Endothelial cell of umbilical vein (primary cell): ENCODE measurements at regions not wholly inside any gene's neighbourhood (a gene's known extent, or its start where the extent isn't known, plus 50 kb on each side); places are given as distances from the start of the nearest gene placed in this dataset.

Experiments
- BruUV-seq: library from RNA; stranded (reverse); fragments of 400-500 nt; replicated peaks from 2 replicates; lab custom pipeline; 2021; lab: Mats Ljungman, UMichigan
- CTCF ChIA-PET: fragments of 300-600, 350-600 bp; sonication (Branson Sonifier 250); formaldehyde crosslinking; loops from one replicate; lab custom pipeline; 2021; ENCODE audit warnings: antibody characterized with exemption, inconsistent platforms; lab: Charles Lee
- POLR2A ChIA-PET: fragments of 300-600, 350-600 bp; sonication (Branson Sonifier 250); formaldehyde crosslinking; loops from one replicate; lab custom pipeline; 2021; ENCODE audit warnings: antibody characterized with exemption, inconsistent platforms; lab: Charles Lee
- DNase-seq: peaks from one replicate; pipeline ENCODE4 v3.0.0-alpha.2; 2011; ENCODE audit warnings: low read depth, low spot score
- FAIRE-seq: peaks from 2 replicates; lab custom pipeline; 2011; peaks lifted over from hg19 to GRCh38; lab: Jason Lieb, UNC
- H2AFZ ChIP-seq: 2 replicates; pipeline ENCODE4 v1.6.0; 2012; ENCODE audit warnings: low read depth, low read length, control low read depth, inconsistent platforms
- H3K27ac ChIP-seq: 2 replicates; pipeline ENCODE4 v1.5.1; 2011; ENCODE audit warnings: low read depth, mild to moderate bottlenecking, control low read depth, low read length, moderate library complexity; ENCODE audit not compliant: insufficient read depth
- H3K27me3 ChIP-seq, 2 experiments: 2 replicates each; pipeline versions ENCODE4 v1.6.0 to v1.6.1; 2011; ENCODE audit warnings: low read length in 2 of 2, mixed read lengths in 1 of 2; ENCODE audit not compliant: control insufficient read depth in 2 of 2, insufficient read depth in 2 of 2
- H3K36me3 ChIP-seq, 2 experiments: 2 replicates in 1 of 2; 3 replicates in 1 of 2; pipeline ENCODE4 v1.5.1; 2011; ENCODE audit warnings: low read length in 2 of 2, mild to moderate bottlenecking in 1 of 2, moderate library complexity in 1 of 2; ENCODE audit not compliant: control insufficient read depth in 2 of 2, insufficient read depth in 2 of 2; ENCODE audit errors: extremely low read depth in 1 of 2
- H3K4me1 ChIP-seq: 3 replicates; pipeline ENCODE4 v1.5.1; 2011; ENCODE audit warnings: mild to moderate bottlenecking, low read length; ENCODE audit not compliant: control insufficient read depth, insufficient read depth; ENCODE audit errors: extremely low read depth
- H3K4me2 ChIP-seq: 2 replicates; pipeline ENCODE4 v1.6.1; 2011; ENCODE audit warnings: low read length, control low read depth, mixed read lengths; ENCODE audit not compliant: insufficient read depth
- H3K4me3 ChIP-seq, 3 experiments: fragments of 200-600 bp in 1 of 3; sonication (generic), shearing (Covaris generic) in 1 of 3; replicated peaks in 1 of 3; 2 replicates each; pipeline ENCODE4 v1.5.1; 2011 to 2016; ENCODE audit warnings: control low read depth in 3 of 3, low read length in 3 of 3, mild to moderate bottlenecking in 2 of 3, inconsistent platforms in 1 of 3, low read depth in 1 of 3, moderate library complexity in 1 of 3; ENCODE audit not compliant: insufficient read depth in 1 of 3
- H3K79me2 ChIP-seq: 2 replicates; pipeline ENCODE4 v1.6.0; 2012; ENCODE audit warnings: low read length, inconsistent platforms; ENCODE audit not compliant: control insufficient read depth, insufficient read depth
- H3K9ac ChIP-seq: replicated peaks from 2 replicates; pipeline ENCODE3; 2011; ENCODE audit warnings: low read length, control low read depth; ENCODE audit not compliant: insufficient read depth; ENCODE audit errors: extremely low read depth
- H3K9me1 ChIP-seq: replicated peaks from 3 replicates; pipeline ENCODE4 v1.6.0; 2011; ENCODE audit warnings: mild to moderate bottlenecking, low read length; ENCODE audit not compliant: control insufficient read depth, insufficient read depth; ENCODE audit errors: extremely low read depth
- H3K9me3 ChIP-seq: replicated peaks from 2 replicates; pipeline ENCODE4 v1.5.1; 2012; ENCODE audit warnings: low read length, inconsistent platforms; ENCODE audit not compliant: control insufficient read depth, insufficient read depth
- H4K20me1 ChIP-seq: replicated peaks from 2 replicates; pipeline ENCODE3; 2011; ENCODE audit warnings: mild to moderate bottlenecking, low read length; ENCODE audit not compliant: control insufficient read depth, insufficient read depth; ENCODE audit errors: extremely low read depth
- EZH2 ChIP-seq: IDR thresholded peaks from 2 replicates; pipeline ENCODE4 v1.6.1; 2012; ENCODE audit warnings: borderline replicate concordance, low read depth, mild to moderate bottlenecking, moderate library complexity, low read length, inconsistent platforms; ENCODE audit not compliant: severe bottlenecking
- FOS ChIP-seq: IDR thresholded peaks from 2 replicates; pipeline ENCODE4 v1.6.1; 2011; ENCODE audit warnings: mild to moderate bottlenecking, low read length, moderate library complexity, borderline replicate concordance; ENCODE audit not compliant: insufficient read depth
- GATA2 ChIP-seq: IDR thresholded peaks from 2 replicates; pipeline ENCODE4 v1.7.0; 2011; ENCODE audit warnings: low read depth, mild to moderate bottlenecking, moderate library complexity, mixed read lengths, low read length; ENCODE audit not compliant: insufficient read length, insufficient read depth
- JUN ChIP-seq: IDR thresholded peaks from 2 replicates; pipeline ENCODE4 v1.6.1; 2011; ENCODE audit warnings: borderline replicate concordance, low read depth; ENCODE audit not compliant: insufficient read length, insufficient read depth
- MYC ChIP-seq: IDR thresholded peaks from one replicate; pipeline ENCODE4 v1.6.1; 2011; ENCODE audit warnings: mild to moderate bottlenecking, low read depth, low read length
- POLR2A ChIP-seq: IDR thresholded peaks from 2 replicates; pipeline ENCODE4 v1.6.1; 2012; ENCODE audit warnings: low read depth, mild to moderate bottlenecking, control low read depth, low read length
- POLR2AphosphoS5 ChIP-seq: IDR thresholded peaks from 2 replicates; pipeline ENCODE4 v1.6.1; 2012; ENCODE audit warnings: low read depth, mild to moderate bottlenecking, control low read depth, low read length, moderate library complexity; ENCODE audit not compliant: insufficient read depth
- dilution Hi-C: fragments of 300-500 bp; cut with MboI; formaldehyde crosslinking; loops from one replicate; pipeline ENCODE4 v1.15.0; 2019; ENCODE audit warnings: low sequenced_read_pairs; ENCODE audit not compliant: extremely low pct_ligation_motif_present
- intact Hi-C: fragments of 100-400 bp; cut with micrococcal nuclease; formaldehyde crosslinking; loops from one replicate; pipeline ENCODE4 v1.10.0; 2022
- TF ChIP-seq, protein P1 (sequence below), 2 donors: IDR thresholded peaks; 1 replicate in 1 of 2; 2 replicates in 1 of 2; pipeline ENCODE4 v1.5.1; 2011; ENCODE audit warnings: low read length in 2 of 2, mild to moderate bottlenecking in 2 of 2, moderate library complexity in 2 of 2, control low read depth in 1 of 2, inconsistent platforms in 1 of 2, low read depth in 1 of 2; ENCODE audit not compliant: insufficient read depth in 1 of 2; ENCODE audit errors: extremely low read depth in 1 of 2
- TF ChIP-seq, protein P2 (sequence below): IDR thresholded peaks from 2 replicates; pipeline ENCODE4 v1.6.1; 2011; ENCODE audit not compliant: insufficient read depth, insufficient read length

DNA sequence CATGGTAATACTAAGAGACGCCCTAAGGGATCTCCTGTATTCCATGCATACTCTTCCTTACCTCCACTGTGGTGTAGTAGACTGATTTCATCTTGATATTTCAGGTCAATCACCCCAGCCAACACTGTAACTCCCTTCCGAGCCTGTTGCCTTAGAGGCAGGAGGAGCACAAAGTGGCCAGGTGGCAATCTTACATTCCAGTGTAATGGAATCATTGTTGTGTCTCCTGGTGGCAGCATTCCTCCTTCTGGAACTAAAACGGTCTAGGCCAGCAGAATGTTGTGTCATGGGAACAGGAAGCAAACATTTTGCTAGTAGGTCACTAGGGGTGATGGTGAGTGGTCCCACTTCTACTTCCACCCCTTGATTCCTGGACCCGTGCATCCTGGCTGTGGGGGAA, 405.7 kb upstream of the SLC10A2 start:
- DNase-seq = no peak
- Histone ChIP-seq H3K79me2 (no peaks in the 10 kb centered on the region), H3K36me3 (no peaks in the 10 kb centered on the region), H3K4me2 (no peak overlapping the region), H3K27me3 (no peaks in the 10 kb centered on the region), H2AFZ (no peak overlapping the region), H3K9me1 (no peaks in the 10 kb centered on the region), H4K20me1 (no peaks in the 10 kb centered on the region), H3K9me3 (peaks cover 2% of the 10 kb centered on the region), H3K4me1 (no peaks in the 10 kb centered on the region), H3K27ac (no peak overlapping the region), H3K9ac (no peak overlapping the region), H3K4me3 (no peak overlapping the region)
- CTCF ChIA-PET = no interaction called here
- dilution Hi-C loops = no loop called here
- TF ChIP-seq MYC = no peak
- TF ChIP-seq EZH2 = no peak
- TF ChIP-seq GATA2 = no peak
- no peak for TF ChIP-seq POLR2A
- TF ChIP-seq, protein P1, sequence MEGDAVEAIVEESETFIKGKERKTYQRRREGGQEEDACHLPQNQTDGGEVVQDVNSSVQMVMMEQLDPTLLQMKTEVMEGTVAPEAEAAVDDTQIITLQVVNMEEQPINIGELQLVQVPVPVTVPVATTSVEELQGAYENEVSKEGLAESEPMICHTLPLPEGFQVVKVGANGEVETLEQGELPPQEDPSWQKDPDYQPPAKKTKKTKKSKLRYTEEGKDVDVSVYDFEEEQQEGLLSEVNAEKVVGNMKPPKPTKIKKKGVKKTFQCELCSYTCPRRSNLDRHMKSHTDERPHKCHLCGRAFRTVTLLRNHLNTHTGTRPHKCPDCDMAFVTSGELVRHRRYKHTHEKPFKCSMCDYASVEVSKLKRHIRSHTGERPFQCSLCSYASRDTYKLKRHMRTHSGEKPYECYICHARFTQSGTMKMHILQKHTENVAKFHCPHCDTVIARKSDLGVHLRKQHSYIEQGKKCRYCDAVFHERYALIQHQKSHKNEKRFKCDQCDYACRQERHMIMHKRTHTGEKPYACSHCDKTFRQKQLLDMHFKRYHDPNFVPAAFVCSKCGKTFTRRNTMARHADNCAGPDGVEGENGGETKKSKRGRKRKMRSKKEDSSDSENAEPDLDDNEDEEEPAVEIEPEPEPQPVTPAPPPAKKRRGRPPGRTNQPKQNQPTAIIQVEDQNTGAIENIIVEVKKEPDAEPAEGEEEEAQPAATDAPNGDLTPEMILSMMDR (IDR thresholded peaks at IDR 0.05; ENCODE audit: extremely low read depth in 1 of 2, insufficient read depth in 1 of 2, low read depth in 1 of 2, low read length in 2 of 2) = no peak
- no peak for TF ChIP-seq POLR2AphosphoS5
- TF ChIP-seq, protein P2, sequence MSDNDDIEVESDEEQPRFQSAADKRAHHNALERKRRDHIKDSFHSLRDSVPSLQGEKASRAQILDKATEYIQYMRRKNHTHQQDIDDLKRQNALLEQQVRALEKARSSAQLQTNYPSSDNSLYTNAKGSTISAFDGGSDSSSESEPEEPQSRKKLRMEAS = no peak
- TF ChIP-seq FOS = no peak
- no peak for TF ChIP-seq JUN
- POLR2A ChIA-PET = no interaction called here
- no peak for FAIRE-seq
- BruUV-seq = no TSS peak
- intact Hi-C loops = no loop called here
